HG02938 (cell line): ENCODE measurements at regions not wholly inside any gene's neighbourhood (a gene's known extent, or its start where the extent isn't known, plus 50 kb on each side); places are given as distances from the start of the nearest gene placed in this dataset.
"Not testable (repeated sequence)": the region's sequence is repeated elsewhere in the genome, so short reads cannot be mapped to it uniquely, and the experiment has no call there.

Experiments
- ATAC-seq: cut with Tn5 transposase; IDR thresholded peaks from one replicate; pipeline ENCODE4 v1.9.1; 2021; ENCODE audit warnings: mild to moderate bottlenecking, moderate library complexity; ENCODE audit not compliant: unreplicated experiment

DNA sequence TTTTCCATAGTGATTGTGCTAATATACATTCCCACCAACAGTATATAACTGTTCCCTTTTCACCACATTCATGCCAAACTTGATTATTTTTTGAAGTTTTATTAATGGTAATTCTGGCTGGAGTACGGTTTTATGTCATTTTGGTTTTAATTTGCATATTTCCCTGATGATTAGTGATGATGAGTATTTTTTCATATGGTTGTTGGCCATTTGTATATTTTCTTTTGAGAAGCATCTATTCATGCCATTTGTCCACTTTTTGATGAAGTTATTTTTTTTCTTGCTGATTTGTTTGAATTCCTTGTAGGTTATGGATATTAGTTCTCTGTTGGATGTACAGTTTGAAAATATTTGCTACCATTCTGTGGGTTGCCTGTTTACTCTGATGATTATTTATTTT, 484.4 kb upstream of the SPRY2 start:
- ATAC-seq, result no peak

DNA sequence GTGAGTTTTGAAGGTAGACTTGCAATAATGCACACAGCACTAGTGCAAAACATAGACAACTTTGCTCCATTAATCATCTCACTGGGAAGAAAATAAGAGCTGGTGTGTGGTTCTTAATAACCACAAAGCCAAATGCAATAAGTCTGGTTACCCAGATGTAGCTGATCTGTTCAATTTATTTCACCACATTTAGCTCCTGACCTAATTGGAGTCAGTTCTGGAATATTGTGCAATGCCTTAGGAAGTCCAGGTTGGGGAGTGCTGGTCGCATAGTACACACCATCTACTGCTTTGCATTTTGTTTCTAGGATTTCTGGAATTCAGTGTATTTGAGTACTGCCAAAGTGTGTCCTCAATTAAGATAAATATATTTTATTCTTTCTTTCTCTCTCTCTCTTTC, 483.3 kb upstream of the SPRY2 start:
- no peak for ATAC-seq

GRCh38 chr13:80823472-80823871, 482.5 kb upstream of the SPRY2 start:
- no peak for ATAC-seq

DNA sequence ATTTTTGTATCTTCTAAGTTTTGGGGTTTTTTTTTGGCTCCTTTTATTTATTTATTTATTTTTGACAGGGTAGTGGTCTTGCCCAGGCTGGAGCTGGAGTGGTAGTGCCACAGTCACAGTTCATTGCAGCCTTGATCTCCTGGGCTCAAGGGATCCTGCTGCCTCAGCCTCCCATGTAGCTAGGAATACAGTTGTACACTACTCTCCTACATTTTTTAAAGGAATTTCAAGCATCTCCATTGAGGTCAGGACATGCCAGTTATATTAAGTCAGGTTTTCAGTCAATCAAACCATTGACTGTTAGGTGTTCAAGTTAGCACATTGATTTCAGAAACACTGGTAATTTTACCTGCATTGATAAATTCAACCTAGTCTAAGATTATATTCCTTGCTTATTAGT, 480.5 kb upstream of the SPRY2 start:
- ATAC-seq, result no peak

- no peak for ATAC-seq
Observed at GRCh38 chr13:80817979-80818378, 477.1 kb upstream of the SPRY2 start.

- no peak for ATAC-seq
Observed at GRCh38 chr13:80814541-80814940, 473.6 kb upstream of the SPRY2 start.

DNA sequence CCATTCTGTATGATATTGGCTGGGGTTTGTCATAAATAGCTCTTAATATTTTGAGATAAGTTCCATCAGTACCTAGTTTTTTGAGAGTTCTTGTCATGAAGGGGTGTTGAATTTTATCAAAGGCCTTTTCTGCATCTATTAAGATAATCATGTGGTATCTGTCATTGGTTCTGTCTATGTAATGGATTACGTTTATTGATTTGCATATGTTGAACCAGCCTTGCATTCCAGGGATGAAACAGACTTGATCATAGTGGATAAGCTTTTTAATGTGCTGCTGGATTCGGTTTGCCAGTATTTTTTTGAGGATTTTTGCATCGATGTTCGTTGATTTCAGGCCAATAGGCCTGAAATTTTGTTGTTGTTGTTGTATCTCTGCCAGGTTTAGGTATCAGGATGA, 469.4 kb upstream of the SPRY2 start:
- ATAC-seq, result not testable (repeated sequence)

DNA sequence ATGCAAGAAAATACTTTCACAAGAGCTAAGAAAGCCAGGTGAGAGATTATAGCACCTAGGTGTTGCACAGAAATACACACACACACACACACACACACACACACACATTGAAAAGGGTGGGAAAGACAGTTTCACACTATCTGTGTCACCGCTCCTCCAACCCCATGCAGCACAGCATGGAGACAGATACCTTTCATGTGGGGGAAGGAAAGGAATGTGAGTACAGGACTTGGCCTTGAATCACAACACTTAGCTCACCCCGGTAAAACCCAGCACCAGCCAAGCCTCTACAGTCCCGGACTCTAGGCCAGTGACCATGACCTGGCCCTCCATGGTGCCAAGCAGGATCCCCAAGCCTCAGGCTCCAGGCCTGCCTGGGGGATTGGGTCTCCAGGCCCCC, 462.0 kb upstream of the SPRY2 start:
- no peak for ATAC-seq

GRCh38 chr13:80798576-80799133, 457.7 kb upstream of the SPRY2 start:
- ATAC-seq, result no peak

DNA sequence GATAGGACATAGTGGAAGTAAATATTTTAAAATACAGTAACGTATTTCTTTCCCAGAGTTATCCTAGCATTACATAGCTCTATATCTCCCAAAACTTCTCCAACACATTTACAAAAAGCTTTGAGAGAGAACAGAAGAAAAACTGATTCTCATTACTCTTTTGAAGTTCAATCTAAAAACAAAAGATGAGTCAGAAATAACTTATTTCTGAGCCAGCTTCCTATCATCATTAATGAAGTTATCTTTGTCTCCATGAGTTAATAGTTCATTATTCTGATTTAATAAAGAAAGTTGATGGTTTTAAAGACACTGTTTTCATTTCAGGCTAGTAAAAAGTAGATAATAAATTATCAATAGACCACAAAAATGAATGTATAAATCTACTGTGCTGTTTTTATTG, 446.7 kb upstream of the SPRY2 start:
- no peak for ATAC-seq

DNA sequence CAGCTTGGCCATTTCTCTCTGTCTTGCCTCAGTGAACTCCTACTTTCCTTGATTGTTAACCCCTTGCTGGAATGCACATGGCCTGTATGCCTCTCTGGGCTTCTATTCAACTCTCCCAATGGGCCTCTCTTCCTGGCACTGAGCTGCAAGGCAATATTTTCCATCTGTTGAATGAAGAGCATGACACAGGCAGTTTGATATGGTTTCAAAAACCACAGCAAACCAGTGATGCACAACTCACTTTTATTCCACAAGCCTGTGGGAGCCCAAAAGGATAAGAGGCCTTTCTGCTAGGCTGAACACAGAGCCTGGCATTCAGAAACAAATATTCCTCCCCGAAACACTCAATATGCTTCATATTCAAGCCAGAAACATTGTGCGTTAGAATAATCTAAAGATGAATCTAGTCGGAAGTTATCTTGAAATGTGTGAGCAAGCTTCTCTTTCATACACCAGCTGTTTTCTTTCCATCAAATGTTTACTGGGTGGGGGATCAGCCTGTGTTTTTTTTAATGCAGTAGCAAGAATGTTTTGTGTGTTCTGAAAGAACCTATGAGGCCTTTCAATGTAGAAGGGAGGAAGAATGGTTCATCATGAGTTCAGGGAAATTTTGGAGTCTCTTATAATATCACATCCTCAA, 443.1 kb upstream of the SPRY2 start:
- ATAC-seq, result no peak

DNA sequence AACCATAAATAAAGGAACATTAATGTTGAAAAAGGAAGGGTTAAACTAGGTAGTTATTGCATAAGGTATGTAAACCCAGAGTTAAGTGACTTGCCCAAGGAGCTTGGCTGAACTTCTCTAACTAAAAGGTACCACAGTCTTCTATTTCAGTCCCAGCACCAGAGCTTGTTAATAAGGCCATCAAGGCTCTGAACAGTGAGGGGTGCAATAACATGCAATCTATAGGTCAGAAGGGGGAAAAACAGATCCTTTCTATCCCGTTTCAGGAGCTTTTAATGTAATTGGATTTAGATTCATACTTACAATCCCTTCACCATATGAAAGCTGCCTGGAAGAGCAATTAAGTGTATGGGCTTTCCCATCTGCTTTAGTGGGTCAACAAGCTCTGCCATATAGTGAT, 441.5 kb upstream of the SPRY2 start:
- no peak for ATAC-seq

DNA sequence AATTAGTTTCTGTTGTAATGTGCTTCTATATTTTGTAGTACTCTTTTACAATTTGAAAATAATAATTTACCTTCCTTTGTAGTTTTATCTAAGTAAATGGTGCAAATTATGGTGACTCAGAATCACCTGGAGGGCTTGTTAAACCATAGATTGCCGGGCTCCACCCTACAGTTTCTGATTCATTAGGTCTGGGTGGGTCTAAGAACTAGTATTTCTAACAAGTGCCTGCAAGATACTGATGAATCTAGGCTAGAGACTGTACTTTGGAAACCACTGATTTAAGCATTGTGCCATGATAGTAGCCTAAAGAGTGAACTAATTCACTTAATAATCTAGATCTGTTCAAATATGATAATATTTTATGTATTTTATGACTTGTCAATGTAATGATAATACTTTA, 437.4 kb upstream of the SPRY2 start:
- no peak for ATAC-seq

- ATAC-seq, result no peak
Observed at GRCh38 chr13:80757694-80758093, 416.8 kb upstream of the SPRY2 start.

GRCh38 chr13:80755910-80756309, 415.0 kb upstream of the SPRY2 start:
- ATAC-seq, result no peak

DNA sequence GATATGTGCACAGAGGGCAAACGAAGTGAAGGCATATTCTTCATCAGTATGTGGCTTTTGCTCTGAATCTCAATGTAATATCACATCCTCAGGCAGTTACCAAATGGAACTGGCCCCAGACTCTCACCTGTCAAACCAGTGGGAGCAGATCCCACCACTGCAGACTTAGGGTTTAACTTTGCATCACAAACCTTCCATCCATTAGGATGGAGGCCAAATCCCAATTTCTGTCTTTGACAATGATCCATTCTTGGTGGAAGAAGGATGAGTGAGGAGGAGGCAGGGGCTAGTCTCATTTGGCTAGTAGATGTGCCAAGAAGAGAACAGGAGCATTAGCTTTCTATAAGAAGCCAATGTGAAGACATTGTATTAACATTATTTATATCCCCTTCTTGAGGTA, 413.5 kb upstream of the SPRY2 start:
- no peak for ATAC-seq

GRCh38 chr13:80753866-80754265, 412.9 kb upstream of the SPRY2 start:
- no peak for ATAC-seq

GRCh38 chr13:80751854-80752253, 410.9 kb upstream of the SPRY2 start:
- no peak for ATAC-seq

DNA sequence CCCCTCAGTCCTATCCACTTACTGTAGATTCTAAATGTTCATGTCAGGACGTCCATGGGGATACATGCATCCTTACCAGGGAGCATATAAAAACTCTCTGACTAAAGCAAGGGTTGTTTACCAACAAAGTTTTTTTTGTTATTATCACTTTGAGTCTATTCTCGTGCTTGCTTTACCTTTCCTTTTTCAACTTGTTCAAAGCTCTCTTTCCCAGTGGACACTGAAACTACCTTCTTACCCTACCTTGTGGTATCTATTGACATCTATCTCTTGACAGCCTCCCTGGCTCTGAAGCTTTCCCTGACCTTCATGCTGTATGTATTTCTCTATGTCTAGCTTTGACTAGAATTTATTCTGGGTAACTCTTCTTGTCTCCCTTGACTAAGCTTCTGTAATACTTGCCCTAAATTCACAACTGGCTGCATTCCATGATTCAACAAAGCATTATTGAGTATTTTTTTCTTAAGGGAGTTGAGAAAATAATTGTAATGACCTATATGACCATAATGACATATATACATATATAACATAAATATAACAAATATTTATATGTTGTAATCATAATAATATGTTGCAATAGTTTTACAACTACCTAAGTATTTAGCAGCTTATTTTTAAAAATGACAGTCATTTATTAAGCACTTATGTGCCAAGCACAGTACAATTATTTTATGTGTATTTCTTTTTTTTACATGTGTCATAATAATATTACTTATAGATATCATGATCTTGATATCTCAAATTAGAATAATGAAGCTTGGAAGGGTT, 403.4 kb upstream of the SPRY2 start:
- no peak for ATAC-seq

- no peak for ATAC-seq
Observed at GRCh38 chr13:80742033-80742432, 401.1 kb upstream of the SPRY2 start.

DNA sequence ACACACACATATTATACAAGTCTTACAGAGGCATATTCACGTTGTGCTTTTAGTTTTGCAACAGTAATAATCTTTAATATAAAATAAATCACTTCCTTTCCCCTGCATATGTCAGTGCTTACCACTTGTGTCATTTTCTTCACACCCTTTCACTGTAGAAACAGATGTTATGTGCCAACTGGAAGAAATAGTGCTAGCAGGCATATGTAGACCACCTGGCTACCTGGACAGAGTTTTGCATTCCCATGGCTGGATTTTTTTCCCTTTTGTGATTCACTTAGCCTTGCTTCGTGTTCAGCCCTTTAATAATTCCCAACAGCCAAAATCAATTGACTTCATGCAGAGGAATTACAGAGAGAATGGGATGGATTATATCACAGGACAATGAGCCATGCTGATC, 399.1 kb upstream of the SPRY2 start:
- no peak for ATAC-seq

GRCh38 chr13:80737513-80737912, 396.6 kb upstream of the SPRY2 start:
- ATAC-seq, result no peak
